HepG2 (cell line): ENCODE measurements at regions not wholly inside any gene's neighbourhood (a gene's known extent, or its start where the extent isn't known, plus 50 kb on each side); places are given as distances from the start of the nearest gene placed in this dataset.

Source experiments
- AKNA ChIP-seq: sonication (generic); formaldehyde crosslinking; IDR thresholded peaks from 2 replicates; pipeline ENCODE4 v1.4.0; 2020; ENCODE audit warnings: missing genetic modification reagents, borderline replicate concordance
- EHMT2 ChIP-seq: fragments of 200-600 bp; sonication (generic); IDR thresholded peaks from 2 replicates; pipeline ENCODE4 v1.7.0; 2017; ENCODE audit warnings: antibody characterized with exemption, low read depth, low read length, borderline replicate concordance
- ETV5 ChIP-seq: IDR thresholded peaks from 2 replicates; pipeline ENCODE4 v1.6.1; 2018; ENCODE audit warnings: missing biosample characterization, missing genetic modification reagents, inconsistent platforms, borderline replicate concordance
- KDM3A ChIP-seq: IDR thresholded peaks from 2 replicates; pipeline ENCODE4 v1.6.1; 2018; ENCODE audit warnings: low read depth, missing compliant biosample characterization
- NFIC ChIP-seq: IDR thresholded peaks from 2 replicates; pipeline ENCODE4 v1.6.1; 2012; ENCODE audit warnings: mild to moderate bottlenecking, low read length, inconsistent platforms
- NR2F2 ChIP-seq: IDR thresholded peaks from 2 replicates; pipeline ENCODE4 v1.6.1; 2012; ENCODE audit warnings: low read depth, inconsistent platforms, borderline replicate concordance
- RCOR2 ChIP-seq: IDR thresholded peaks from 2 replicates; pipeline ENCODE4 v1.6.1; 2016; ENCODE audit warnings: missing biosample characterization, missing genetic modification reagents
- SP2 ChIP-seq: sonication (generic); formaldehyde crosslinking; IDR thresholded peaks from 2 replicates; pipeline ENCODE4 v1.5.1; 2020; ENCODE audit warnings: mild to moderate bottlenecking, missing genetic modification reagents
- TCF7 ChIP-seq: sonication (generic); IDR thresholded peaks from 2 replicates; pipeline ENCODE4 v1.6.1; 2016; ENCODE audit warnings: antibody characterized with exemption, low read depth
- YEATS4 ChIP-seq: sonication (generic); formaldehyde crosslinking; IDR thresholded peaks from 2 replicates; pipeline ENCODE4 v1.4.0; 2020; ENCODE audit warnings: missing genetic modification reagents, borderline replicate concordance
- ZNF564 ChIP-seq: sonication (generic); formaldehyde crosslinking; IDR thresholded peaks from 2 replicates; pipeline ENCODE4 v1.8.1; 2023; ENCODE audit warnings: mild to moderate bottlenecking, missing genetic modification reagents
- ZNF629 ChIP-seq: sonication (generic); formaldehyde crosslinking; conservative IDR thresholded peaks from 2 replicates; pipeline ENCODE4 v1.5.0; 2020; ENCODE audit warnings: missing genetic modification reagents
- ZNF687 ChIP-seq: sonication (generic); formaldehyde crosslinking; IDR thresholded peaks from 2 replicates; pipeline ENCODE4 v1.5.1; 2020; ENCODE audit warnings: mild to moderate bottlenecking, missing genetic modification reagents, moderate library complexity
- ZNF691 ChIP-seq: sonication (generic); formaldehyde crosslinking; IDR thresholded peaks from 2 replicates; pipeline ENCODE4 v1.4.0; 2020; ENCODE audit warnings: missing genetic modification reagents, low read depth, mild to moderate bottlenecking, borderline replicate concordance
- ZZZ3 ChIP-seq: sonication (generic); formaldehyde crosslinking; IDR thresholded peaks from 2 replicates; pipeline ENCODE4 v1.4.0; 2020; ENCODE audit warnings: missing genetic modification reagents, mild to moderate bottlenecking, borderline replicate concordance
- TF ChIP-seq, protein P1 (sequence below): sonication (generic); formaldehyde crosslinking; IDR thresholded peaks from 2 replicates; pipeline ENCODE4 v1.8.1; 2022; ENCODE audit warnings: mild to moderate bottlenecking, missing genetic modification reagents

DNA sequence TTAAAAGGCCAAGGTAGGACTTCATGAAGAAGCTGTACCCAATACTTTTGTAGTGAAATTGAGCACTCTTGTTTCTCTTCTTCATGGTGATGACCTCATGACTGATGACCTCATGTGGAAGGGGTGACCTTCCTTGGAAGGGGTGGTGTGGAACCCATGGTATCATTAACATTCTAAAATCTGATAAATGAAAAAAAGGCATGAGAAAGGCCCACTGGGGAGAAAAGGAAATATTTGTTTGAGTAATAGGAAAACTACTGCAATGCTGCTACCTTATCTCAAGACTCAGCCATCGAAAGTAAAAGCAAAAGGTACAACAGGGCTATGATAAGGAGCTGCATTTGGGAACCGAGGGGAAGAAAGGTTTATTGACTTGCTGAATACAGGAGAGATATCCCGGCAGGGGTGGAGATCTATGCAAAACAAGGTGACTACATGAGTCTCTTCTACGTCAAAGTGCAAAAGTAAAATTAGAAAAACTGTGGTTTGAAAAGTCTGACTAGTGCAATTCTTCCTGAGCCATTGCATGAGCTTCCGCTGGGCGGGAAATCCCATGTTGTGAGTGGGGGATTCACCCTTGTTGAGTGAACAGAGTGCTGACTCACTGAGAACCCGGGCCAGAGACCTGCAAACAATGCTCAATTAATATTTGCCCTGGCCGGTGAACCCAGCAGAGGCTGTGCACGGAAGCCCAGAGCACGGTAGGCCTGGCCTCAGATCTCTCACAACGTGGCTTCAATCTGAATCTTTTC is 138.9 kb upstream of the RFC3 start (continued):
- TF ChIP-seq, protein P1, sequence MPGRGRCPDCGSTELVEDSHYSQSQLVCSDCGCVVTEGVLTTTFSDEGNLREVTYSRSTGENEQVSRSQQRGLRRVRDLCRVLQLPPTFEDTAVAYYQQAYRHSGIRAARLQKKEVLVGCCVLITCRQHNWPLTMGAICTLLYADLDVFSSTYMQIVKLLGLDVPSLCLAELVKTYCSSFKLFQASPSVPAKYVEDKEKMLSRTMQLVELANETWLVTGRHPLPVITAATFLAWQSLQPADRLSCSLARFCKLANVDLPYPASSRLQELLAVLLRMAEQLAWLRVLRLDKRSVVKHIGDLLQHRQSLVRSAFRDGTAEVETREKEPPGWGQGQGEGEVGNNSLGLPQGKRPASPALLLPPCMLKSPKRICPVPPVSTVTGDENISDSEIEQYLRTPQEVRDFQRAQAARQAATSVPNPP (CRISPR knock-in tag): peak; percentile 69; the same call in 1 of the 2 replicates
- no peak; the same call in 1 of the 2 replicates for TF ChIP-seq ZNF629
- peak; percentile 94 for TF ChIP-seq AKNA (CRISPR knock-in tag)
- no peak for TF ChIP-seq SP2 (CRISPR knock-in tag)
- TF ChIP-seq YEATS4 (CRISPR knock-in tag): peak; percentile 88
- TF ChIP-seq ZZZ3 (CRISPR knock-in tag): no peak
- TF ChIP-seq KDM3A (CRISPR knock-in tag): no peak
- no peak for TF ChIP-seq EHMT2
- TF ChIP-seq ZNF564 (CRISPR knock-in tag): 0 out of 2 replicates have a peak, but pooled peaks have one; percentile 47
- peak; percentile 89 for TF ChIP-seq ZNF687 (CRISPR knock-in tag)
- TF ChIP-seq ZNF691 (CRISPR knock-in tag): peak; percentile 62; the same call in 1 of the 2 replicates
- peak; percentile 95 for TF ChIP-seq ETV5
- peak; percentile 47; the same call in 1 of the 2 replicates for TF ChIP-seq RCOR2 (CRISPR knock-in tag)
- peak; percentile 63; the same call in 1 of the 2 replicates for TF ChIP-seq NFIC
- TF ChIP-seq NR2F2: peak; percentile 61; the same call in 1 of the 2 replicates
- 0 out of 2 replicates have a peak, but pooled peaks have one; percentile 19 for TF ChIP-seq TCF7
